ENCODE measurements at regions not wholly inside any gene's neighbourhood (a gene's known extent, or its start where the extent isn't known, plus 50 kb on each side); places are given as distances from the start of the nearest gene placed in this dataset.

GRCh38 chr3:5563537-5564277 is 376.2 kb downstream of the EDEM1 start (continued):
- no peak for TF ChIP-seq GTF2B (IDR thresholded peaks at IDR 0.05; ENCODE audit: extremely low read depth, insufficient read length)
- no peak for TF ChIP-seq POLR3G (IDR thresholded peaks at IDR 0.05; ENCODE audit: extremely low read depth, insufficient read length, insufficient replicate concordance)
- peak; percentile 60; the same call in 1 of the 2 replicates for TF ChIP-seq KLF1 (tag; IDR thresholded peaks at IDR 0.05)
- no peak for TF ChIP-seq CTCFL (IDR thresholded peaks at IDR 0.05; ENCODE audit: borderline replicate concordance, insufficient read depth, low read depth, low read length, poor library complexity, severe bottlenecking)
- TF ChIP-seq ZBED1 (IDR thresholded peaks at IDR 0.05) = no peak
- TF ChIP-seq AFF4 (CRISPR knock-in tag; IDR thresholded peaks at IDR 0.05) = no peak
- no peak for TF ChIP-seq ZBTB43 (CRISPR knock-in tag; IDR thresholded peaks at IDR 0.05)
- no peak for TF ChIP-seq E2F5 (CRISPR knock-in tag; IDR thresholded peaks at IDR 0.05)
- TF ChIP-seq FOXK2 (conservative IDR thresholded peaks at IDR 0.05 in 1 of 2, IDR thresholded peaks at IDR 0.05 in 1 of 2; ENCODE audit: low read depth in 2 of 2) = no peak; a peak in 1 of 4 replicates
- 0 out of 2 replicates have a peak, but pooled peaks have one; percentile 60 for TF ChIP-seq ZNF76 (CRISPR knock-in tag; IDR thresholded peaks at IDR 0.05; ENCODE audit: borderline replicate concordance)
- peak in 1 of 2 experiments; percentile 84; a peak in 1 of 4 replicates for TF ChIP-seq ARNT (IDR thresholded peaks at IDR 0.05)
- TF ChIP-seq TEAD2 (tag; IDR thresholded peaks at IDR 0.05) = no peak
- TF ChIP-seq SP2 (IDR thresholded peaks at IDR 0.05; ENCODE audit: extremely low read depth, low read depth, low read length, poor library complexity, severe bottlenecking) = no peak
- no peak for TF ChIP-seq NEUROD1 (IDR thresholded peaks at IDR 0.05; ENCODE audit: borderline replicate concordance, low read depth, low read length, partially characterized antibody)
- TF ChIP-seq TBL1XR1 (IDR thresholded peaks at IDR 0.05; ENCODE audit: low read length in 2 of 2) = peak in 1 of 2 experiments; percentile 28; a peak in 1 of 4 replicates
- peak; percentile 94 for TF ChIP-seq BRD9 (IDR thresholded peaks at IDR 0.05; ENCODE audit: low read depth, partially characterized antibody)
- TF ChIP-seq SIN3B (IDR thresholded peaks at IDR 0.05; ENCODE audit: low read depth) = no peak
